Activated naive CD4-positive, alpha-beta T cell treated with anti-CD3 and anti-CD28 coated beads, Interleukin-2, amount 10 ng/mL, durations not matched to agents 7 days and 5 days (primary cell): ENCODE measurements at regions not wholly inside any gene's neighbourhood (a gene's known extent, or its start where the extent isn't known, plus 50 kb on each side); places are given as distances from the start of the nearest gene placed in this dataset.
A peak's percentile ranks its signal among the peaks of the same experiment; 100 is the strongest.

ENCODE experiments used
- CTCF ChIA-PET: fragments of 350-600 bp; sonication (Branson Sonifier 250); formaldehyde crosslinking; loops from one replicate; lab custom pipeline; 2021; ENCODE audit warnings: antibody characterized with exemption; lab: Charles Lee
- DNase-seq: peaks from one replicate; pipeline ENCODE4 v3.0.0-alpha.2; 2020
- H3K27ac Mint-ChIP-seq: one replicate; pipeline ENCODE4 v1.8.0; 2021; ENCODE audit warnings: mild to moderate bottlenecking, moderate library complexity, mixed read lengths
- H3K27me3 Mint-ChIP-seq: one replicate; pipeline ENCODE4 v1.8.0; 2021; ENCODE audit warnings: mild to moderate bottlenecking, mixed read lengths
- H3K36me3 Mint-ChIP-seq: one replicate; pipeline ENCODE4 v1.8.0; 2021; ENCODE audit warnings: mixed read lengths
- H3K4me1 Mint-ChIP-seq: one replicate; pipeline ENCODE4 v1.8.0; 2021; ENCODE audit warnings: mixed read lengths
- H3K4me3 Mint-ChIP-seq: one replicate; pipeline ENCODE4 v1.8.0; 2021; ENCODE audit warnings: mild to moderate bottlenecking, moderate library complexity, mixed read lengths
- H3K9me3 Mint-ChIP-seq: one replicate; pipeline ENCODE4 v1.8.0; 2021; ENCODE audit warnings: mixed read lengths

- Mint-ChIP-seq H3K36me3 (no peaks in the 10 kb centered on the region), H3K27me3 (no peaks in the 10 kb centered on the region), H3K27ac (no peak overlapping the region), H3K4me3 (no peak overlapping the region), H3K9me3 (no peaks in the 10 kb centered on the region), H3K4me1 (peaks cover 6% of the 10 kb centered on the region)
- CTCF ChIA-PET, result no interaction called here
- DNase-seq, result no peak
Measured at GRCh38 chr6:71491844-71492243, 203.2 kb downstream of the OGFRL1 start.

- DNase-seq, result no peak
- Mint-ChIP-seq H3K36me3 (no peaks in the 10 kb centered on the region), H3K4me1 (peaks cover 6% of the 10 kb centered on the region), H3K9me3 (no peaks in the 10 kb centered on the region), H3K27ac (no peak overlapping the region), H3K27me3 (no peaks in the 10 kb centered on the region), H3K4me3 (no peak overlapping the region)
- CTCF ChIA-PET, result no interaction called here
Measured at GRCh38 chr6:71492668-71493067, 204.1 kb downstream of the OGFRL1 start.

GRCh38 chr6:71496018-71496721, 207.6 kb downstream of the OGFRL1 start:
- peaks cover 6% of the 10 kb centered on the region for H3K4me1 Mint-ChIP-seq
- CTCF ChIA-PET, result no interaction called here
- no peaks in the 10 kb centered on the region for H3K36me3 Mint-ChIP-seq
- no peak for DNase-seq
- no peaks in the 10 kb centered on the region for H3K9me3 Mint-ChIP-seq
- no peak overlapping the region for H3K27ac Mint-ChIP-seq
- H3K27me3 Mint-ChIP-seq, result no peaks in the 10 kb centered on the region
- peak overlapping the region; percentile 33 for H3K4me3 Mint-ChIP-seq

GRCh38 chr6:71496722-71497033, 208.1 kb downstream of the OGFRL1 start:
- DNase-seq, result no peak
- Mint-ChIP-seq H3K27ac (no peak overlapping the region), H3K4me1 (peaks cover 6% of the 10 kb centered on the region), H3K9me3 (no peaks in the 10 kb centered on the region), H3K27me3 (no peaks in the 10 kb centered on the region), H3K4me3 (no peak overlapping the region), H3K36me3 (no peaks in the 10 kb centered on the region)
- CTCF ChIA-PET, result no interaction called here

- CTCF ChIA-PET, result no interaction called here
- H3K4me1 Mint-ChIP-seq, result peaks cover 6% of the 10 kb centered on the region
Measured at GRCh38 chr6:71498638-71499037, 210.0 kb downstream of the OGFRL1 start.

GRCh38 chr6:71499667-71500066, 211.1 kb downstream of the OGFRL1 start:
- H3K27me3 Mint-ChIP-seq, result no peaks in the 10 kb centered on the region
- CTCF ChIA-PET, result no interaction called here
- H3K36me3 Mint-ChIP-seq, result no peaks in the 10 kb centered on the region
- no peak for DNase-seq
- no peak overlapping the region for H3K4me3 Mint-ChIP-seq
- peaks cover 6% of the 10 kb centered on the region for H3K4me1 Mint-ChIP-seq
- H3K27ac Mint-ChIP-seq, result no peak overlapping the region
- H3K9me3 Mint-ChIP-seq, result no peaks in the 10 kb centered on the region

More at GRCh38 chr6:71498638-71499037, 210.0 kb downstream of the OGFRL1 start:
- Mint-ChIP-seq H3K4me3 (no peak overlapping the region), H3K36me3 (no peaks in the 10 kb centered on the region), H3K27me3 (no peaks in the 10 kb centered on the region), H3K27ac (no peak overlapping the region), H3K9me3 (no peaks in the 10 kb centered on the region)
- no peak for DNase-seq

- Mint-ChIP-seq H3K36me3 (no peaks in the 10 kb centered on the region), H3K27ac (no peak overlapping the region), H3K4me1 (no peaks in the 10 kb centered on the region), H3K27me3 (no peaks in the 10 kb centered on the region), H3K4me3 (no peak overlapping the region), H3K9me3 (no peaks in the 10 kb centered on the region)
- DNase-seq, result no peak
- CTCF ChIA-PET, result no interaction called here
Measured at GRCh38 chr6:71502168-71502567, 213.6 kb downstream of the OGFRL1 start.

GRCh38 chr6:71502956-71503355, 214.3 kb downstream of the OGFRL1 start:
- CTCF ChIA-PET, result no interaction called here
- Mint-ChIP-seq H3K4me3 (no peak overlapping the region), H3K36me3 (no peaks in the 10 kb centered on the region), H3K27ac (no peak overlapping the region), H3K27me3 (no peaks in the 10 kb centered on the region), H3K4me1 (no peaks in the 10 kb centered on the region), H3K9me3 (no peaks in the 10 kb centered on the region)
- no peak for DNase-seq

- no peak overlapping the region for H3K4me3 Mint-ChIP-seq
- no peaks in the 10 kb centered on the region for H3K9me3 Mint-ChIP-seq
- H3K4me1 Mint-ChIP-seq, result no peaks in the 10 kb centered on the region
- DNase-seq, result no peak
- no peak overlapping the region for H3K27ac Mint-ChIP-seq
- no peaks in the 10 kb centered on the region for H3K27me3 Mint-ChIP-seq
- H3K36me3 Mint-ChIP-seq, result no peaks in the 10 kb centered on the region
- CTCF ChIA-PET, result no interaction called here
Measured at GRCh38 chr6:71507183-71507582, 218.6 kb downstream of the OGFRL1 start.

- Mint-ChIP-seq H3K4me3 (no peak overlapping the region), H3K27me3 (no peaks in the 10 kb centered on the region), H3K4me1 (no peaks in the 10 kb centered on the region), H3K36me3 (no peaks in the 10 kb centered on the region), H3K27ac (no peak overlapping the region), H3K9me3 (no peaks in the 10 kb centered on the region)
- CTCF ChIA-PET, result no interaction called here
- DNase-seq, result no peak
Measured at GRCh38 chr6:71509191-71510005, 220.8 kb downstream of the OGFRL1 start.

- CTCF ChIA-PET, result interaction anchor here (0.7 kb wide), 1 partner anchor 636 kb away, joined by 3 read pairs; no protein-coding TSS in a partner anchor
- H3K9me3 Mint-ChIP-seq, result no peaks in the 10 kb centered on the region
- no peak overlapping the region for H3K27ac Mint-ChIP-seq
- H3K27me3 Mint-ChIP-seq, result no peaks in the 10 kb centered on the region
- H3K4me1 Mint-ChIP-seq, result no peaks in the 10 kb centered on the region
- no peaks in the 10 kb centered on the region for H3K36me3 Mint-ChIP-seq
- H3K4me3 Mint-ChIP-seq, result no peak overlapping the region
- no peak for DNase-seq
Measured at GRCh38 chr6:71510057-71510713, 221.6 kb downstream of the OGFRL1 start.

GRCh38 chr6:71510856-71511255, 222.2 kb downstream of the OGFRL1 start:
- no peak overlapping the region for H3K4me3 Mint-ChIP-seq
- DNase-seq, result no peak
- H3K36me3 Mint-ChIP-seq, result no peaks in the 10 kb centered on the region
- H3K27me3 Mint-ChIP-seq, result no peaks in the 10 kb centered on the region
- H3K4me1 Mint-ChIP-seq, result no peaks in the 10 kb centered on the region
- CTCF ChIA-PET, result interaction anchor here (0.7 kb wide), 1 partner anchor 637 kb away, joined by 3 read pairs; no protein-coding TSS in a partner anchor
- H3K9me3 Mint-ChIP-seq, result no peaks in the 10 kb centered on the region
- no peak overlapping the region for H3K27ac Mint-ChIP-seq

GRCh38 chr6:71512256-71512655, 223.6 kb downstream of the OGFRL1 start:
- no peak for DNase-seq
- no peaks in the 10 kb centered on the region for H3K27me3 Mint-ChIP-seq
- no peaks in the 10 kb centered on the region for H3K9me3 Mint-ChIP-seq
- H3K4me3 Mint-ChIP-seq, result no peak overlapping the region
- CTCF ChIA-PET, result no interaction called here
- no peaks in the 10 kb centered on the region for H3K4me1 Mint-ChIP-seq
- no peak overlapping the region for H3K27ac Mint-ChIP-seq
- no peaks in the 10 kb centered on the region for H3K36me3 Mint-ChIP-seq

- Mint-ChIP-seq H3K9me3 (no peaks in the 10 kb centered on the region), H3K4me3 (no peak overlapping the region), H3K27me3 (no peaks in the 10 kb centered on the region), H3K4me1 (no peaks in the 10 kb centered on the region), H3K27ac (no peak overlapping the region), H3K36me3 (no peaks in the 10 kb centered on the region)
- CTCF ChIA-PET, result no interaction called here
- DNase-seq, result no peak
Measured at GRCh38 chr6:71513036-71513435, 224.4 kb downstream of the OGFRL1 start.
